Stimulated activated CD4-positive, alpha-beta T cell treated with anti-CD3 and anti-CD28 coated beads, Interleukin-2, amount 100 ng/mL, for 24 hours (primary cell): ENCODE measurements at regions not wholly inside any gene's neighbourhood (a gene's known extent, or its start where the extent isn't known, plus 50 kb on each side); places are given as distances from the start of the nearest gene placed in this dataset.

ENCODE experiments used
- DNase-seq, 2 donors: peaks; one replicate each; pipeline ENCODE4 v3.0.0-alpha.2; 2020

DNA sequence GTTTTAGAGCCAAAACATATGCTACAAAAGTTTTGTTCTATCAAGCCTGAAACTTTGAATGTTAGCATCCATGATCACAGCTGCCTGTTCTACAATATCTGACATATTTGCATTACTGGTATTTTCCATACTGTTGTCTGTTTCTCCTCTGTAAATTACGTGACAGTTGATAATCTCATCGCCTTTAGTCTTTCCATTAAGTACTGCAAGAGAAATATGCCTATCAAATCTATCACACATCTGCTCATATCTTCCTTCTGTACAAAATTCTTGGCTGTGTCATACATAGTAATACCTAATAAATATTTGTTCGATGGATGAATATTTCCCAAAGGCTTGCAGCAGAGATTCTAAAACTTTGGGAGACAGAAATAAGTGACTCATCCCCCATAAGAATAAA, 717.3 kb downstream of the OTOL1 start:
- no peak for DNase-seq

DNA sequence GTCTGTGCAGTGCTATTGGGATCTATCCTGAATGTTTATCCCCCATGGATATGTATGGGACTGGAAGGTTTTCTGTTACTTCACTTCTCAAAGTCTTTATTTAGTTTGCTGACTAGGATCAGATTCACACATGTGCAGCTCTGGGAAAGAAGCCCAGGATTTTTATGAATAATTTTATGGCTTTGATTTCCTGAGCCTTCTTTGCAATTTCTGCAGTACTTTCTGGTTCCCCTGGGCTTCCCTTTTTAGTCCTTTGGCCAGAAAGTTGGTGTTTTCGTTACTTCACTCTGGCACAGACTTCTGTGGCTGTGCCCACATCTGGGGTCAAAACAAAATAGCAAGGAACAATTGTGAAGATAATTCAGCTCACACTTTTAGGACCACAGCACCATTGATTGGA, 721.0 kb downstream of the OTOL1 start:
- DNase-seq: no peak

DNA sequence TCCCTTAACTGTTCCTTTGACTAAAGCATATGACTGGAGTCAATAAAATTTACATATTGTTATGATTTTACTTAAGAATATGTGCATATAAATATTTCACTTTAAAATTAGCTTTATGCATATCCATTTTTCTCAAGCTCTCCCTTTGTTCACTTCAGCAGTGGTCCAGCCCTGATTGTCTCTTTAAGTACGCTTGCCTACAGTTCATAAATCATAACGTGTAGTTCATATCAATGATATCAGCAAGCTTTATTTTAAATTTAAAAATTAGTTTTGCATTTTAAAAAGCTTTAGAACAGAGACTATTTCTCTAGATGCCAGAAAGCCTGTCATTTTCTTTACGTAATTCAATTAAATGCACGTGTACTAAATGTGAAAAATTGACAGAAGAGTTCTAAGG, 721.9 kb downstream of the OTOL1 start:
- DNase-seq: no peak

DNA sequence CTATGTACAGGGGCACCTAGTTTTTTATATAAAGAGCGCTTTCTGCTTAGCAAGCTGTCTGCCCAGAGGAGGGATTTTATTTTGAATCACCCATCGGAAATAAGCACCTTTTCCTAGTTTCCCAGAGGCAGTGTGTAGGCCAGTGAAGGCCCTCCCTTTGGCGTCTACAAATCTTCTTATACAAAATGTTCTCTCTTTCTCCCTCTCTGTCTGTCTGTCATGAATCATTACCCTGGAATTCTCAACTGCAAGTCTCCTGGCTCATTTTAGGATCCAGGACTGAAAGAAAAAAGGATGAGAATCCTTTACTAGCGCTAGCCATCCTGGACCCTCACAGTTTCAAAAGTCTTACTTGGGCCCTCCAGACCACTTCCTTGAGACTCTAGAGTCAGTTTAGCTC, 728.1 kb downstream of the OTOL1 start:
- no peak for DNase-seq

DNA sequence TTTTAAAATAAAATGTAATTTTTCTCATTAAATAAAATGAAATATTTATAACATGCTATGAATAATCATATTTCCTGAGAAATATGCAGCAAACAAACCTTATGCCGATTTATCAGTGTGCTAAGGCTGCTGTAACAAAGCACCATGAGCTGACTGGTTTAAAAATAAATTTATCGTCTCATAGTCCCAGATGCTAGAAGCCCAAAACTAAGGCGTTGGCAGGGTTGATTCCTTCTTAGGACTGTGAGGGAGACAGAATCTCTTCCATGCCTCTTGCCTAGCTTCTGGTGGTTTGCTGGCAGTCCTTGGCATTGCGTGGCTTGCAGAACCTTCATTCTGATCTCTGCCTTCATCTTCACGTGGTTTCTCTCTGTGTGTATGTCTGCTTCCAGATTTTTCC, 740.3 kb downstream of the OTOL1 start:
- no peak for DNase-seq

DNA sequence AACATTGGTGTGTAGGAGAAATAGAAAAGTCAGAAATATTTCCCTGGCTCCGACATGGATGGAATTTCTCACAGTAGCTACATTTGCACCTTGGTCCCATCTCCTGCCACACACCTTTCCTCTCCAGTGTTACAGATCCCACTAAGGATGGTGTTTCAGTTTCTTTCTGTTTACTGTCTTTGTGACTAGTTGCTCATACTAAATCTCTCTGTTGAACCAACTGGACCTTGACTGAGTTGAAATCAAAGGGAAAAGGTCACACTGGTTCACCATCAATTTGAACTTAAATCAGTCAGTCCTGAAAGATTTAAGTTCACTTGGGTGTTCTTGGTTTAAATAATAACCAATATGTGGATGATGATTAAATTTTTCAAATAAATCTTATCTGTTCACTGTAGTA, 754.2 kb downstream of the OTOL1 start:
- DNase-seq: no peak

DNA sequence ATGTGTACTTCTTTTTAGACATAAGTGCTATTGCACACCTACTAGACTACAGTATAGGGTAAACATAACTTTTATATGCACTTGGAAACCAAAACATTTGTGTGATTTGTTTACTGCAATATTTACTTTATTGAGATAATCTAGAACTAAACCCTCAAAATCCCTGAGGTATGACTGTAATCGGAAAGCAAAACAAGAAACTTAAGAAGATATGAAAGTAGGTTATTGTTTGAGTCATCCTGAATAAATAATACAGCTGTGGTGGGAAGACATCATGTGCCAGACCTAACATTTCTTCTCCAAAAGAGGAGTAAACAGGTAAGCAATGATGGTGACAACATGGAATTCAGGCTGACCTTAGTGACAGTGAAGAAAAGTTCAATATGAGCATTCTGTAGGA, 765.5 kb downstream of the OTOL1 start:
- no peak for DNase-seq

DNA sequence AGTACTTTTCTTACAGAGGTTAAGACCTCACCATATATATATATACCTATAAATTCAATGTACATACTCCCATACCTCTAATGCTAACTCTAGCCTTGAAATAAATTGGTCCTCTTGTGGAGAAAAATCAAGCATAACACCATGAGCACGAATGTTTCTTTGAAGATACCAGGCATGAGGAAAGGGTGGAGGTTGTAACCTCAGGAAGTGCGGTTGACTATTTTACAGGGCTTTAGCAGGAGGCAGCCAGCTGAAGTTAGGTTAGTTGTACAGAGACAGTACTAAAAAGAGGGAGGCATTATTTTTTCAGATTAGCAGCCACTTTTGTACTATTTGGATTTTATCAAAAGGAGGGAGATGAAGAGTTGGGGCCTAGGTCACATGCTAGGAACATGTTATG, 767.0 kb downstream of the OTOL1 start:
- DNase-seq: no peak

DNA sequence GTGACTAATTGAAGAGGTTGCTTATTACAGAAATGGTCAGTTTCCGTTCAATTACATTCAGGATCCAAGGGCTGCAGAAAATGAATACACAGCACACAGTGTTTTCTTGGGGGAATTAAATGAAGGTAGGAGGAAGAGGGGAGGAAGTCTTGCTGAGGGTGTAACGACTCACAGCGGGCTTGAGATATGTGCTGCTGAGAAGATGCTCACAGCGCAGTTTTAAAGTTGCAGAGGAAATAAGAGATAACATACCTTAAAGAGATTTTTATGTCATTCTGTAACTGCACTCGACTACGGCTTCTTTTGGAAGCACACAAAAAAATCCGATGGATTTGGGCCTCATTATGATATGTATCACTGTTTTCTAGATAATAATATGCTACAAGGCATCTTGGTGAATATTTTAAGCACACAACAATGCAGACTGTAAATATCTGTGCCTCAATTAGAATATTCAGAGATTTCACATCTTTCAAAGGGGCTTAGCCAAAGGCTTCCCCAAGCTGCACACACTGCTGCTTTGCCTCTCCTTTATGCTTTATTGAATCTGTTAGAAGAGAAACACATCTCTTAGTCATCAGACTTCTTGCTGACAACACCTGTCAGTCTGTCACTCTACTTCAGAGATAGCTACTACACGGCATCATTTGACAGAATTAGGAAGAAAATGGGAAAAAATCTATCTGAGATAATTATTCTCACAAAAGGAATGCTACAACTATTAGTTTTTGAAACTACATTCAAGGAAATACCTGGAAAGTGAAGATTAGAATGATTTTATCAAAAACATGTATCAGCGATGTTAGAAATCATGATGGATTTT, 773.2 kb downstream of the OTOL1 start:
- DNase-seq: no peak

DNA sequence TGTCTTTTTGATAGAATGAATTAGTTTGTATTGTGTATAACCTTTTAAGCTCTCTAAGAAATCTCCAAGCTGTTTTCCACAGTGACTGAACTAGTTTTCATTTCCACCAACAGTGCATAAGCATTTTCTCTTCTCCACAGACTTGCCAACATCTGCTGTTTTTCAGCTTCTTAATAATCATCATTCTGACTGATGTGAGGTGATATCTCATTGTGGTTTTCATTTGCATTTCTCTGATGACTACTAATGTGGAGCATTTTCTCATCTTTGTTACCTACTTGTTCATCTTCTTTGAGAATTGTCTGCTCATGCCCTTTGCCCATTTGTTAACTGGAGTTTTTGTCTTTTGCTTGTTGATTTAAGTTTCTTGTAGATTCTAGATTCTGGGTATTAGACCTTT, 777.5 kb downstream of the OTOL1 start:
- DNase-seq: no peak

DNA sequence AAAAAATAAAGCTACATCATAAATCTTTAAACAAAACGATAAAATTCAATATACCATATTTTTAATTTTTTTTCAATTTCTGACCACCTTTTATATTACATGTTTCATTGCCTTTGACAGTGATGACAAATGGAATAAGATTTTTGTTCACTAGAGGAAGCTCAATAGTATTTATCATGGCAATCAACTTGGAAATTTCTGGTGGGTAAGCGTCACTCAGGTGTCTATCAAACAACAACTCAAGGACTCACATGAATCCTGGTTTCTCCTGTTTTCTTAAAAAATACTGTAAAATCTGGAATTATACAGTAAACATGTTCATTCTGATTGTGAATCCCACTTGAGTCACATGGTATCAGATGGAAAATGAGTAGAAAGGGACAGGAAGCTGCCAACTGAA, 782.2 kb downstream of the OTOL1 start:
- no peak for DNase-seq

DNA sequence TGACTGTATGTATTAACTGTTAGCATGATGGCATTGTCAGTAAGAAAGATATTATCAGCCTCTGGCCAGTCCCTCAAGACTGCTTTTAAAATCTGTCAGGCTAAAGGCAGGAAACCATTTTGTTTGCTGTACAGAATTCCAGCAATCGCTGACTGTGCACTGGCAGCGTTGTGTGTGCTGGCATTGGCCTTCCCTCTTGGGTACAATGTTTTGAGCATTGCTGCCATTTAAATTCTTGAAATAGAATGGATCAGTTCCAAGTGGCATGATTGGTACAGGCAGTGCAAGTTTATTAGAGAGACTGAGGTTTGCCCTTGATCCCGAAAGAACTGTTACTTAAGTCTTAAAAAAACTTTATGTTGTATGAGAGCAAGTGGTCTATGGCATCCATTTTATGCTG, 788.7 kb downstream of the OTOL1 start:
- no peak for DNase-seq

DNA sequence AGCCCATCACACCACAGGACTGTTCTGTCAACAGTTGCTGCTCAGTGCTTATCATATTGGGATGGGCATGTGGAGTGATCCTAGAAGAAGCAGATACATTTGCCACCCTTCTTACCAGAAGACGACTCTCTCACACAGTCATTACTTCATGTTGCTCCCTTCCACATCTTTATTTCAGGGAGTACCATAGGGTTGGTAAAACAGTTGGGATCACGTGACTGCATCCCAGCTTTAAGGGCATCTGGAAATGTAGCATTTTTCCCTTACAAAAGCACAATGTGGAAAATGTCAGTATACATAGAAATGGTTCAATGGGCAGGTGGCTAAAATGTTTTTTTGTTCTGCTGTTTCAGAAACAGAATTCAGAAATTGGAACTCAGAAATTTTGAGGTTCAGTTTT, 791.0 kb downstream of the OTOL1 start:
- no peak for DNase-seq

DNA sequence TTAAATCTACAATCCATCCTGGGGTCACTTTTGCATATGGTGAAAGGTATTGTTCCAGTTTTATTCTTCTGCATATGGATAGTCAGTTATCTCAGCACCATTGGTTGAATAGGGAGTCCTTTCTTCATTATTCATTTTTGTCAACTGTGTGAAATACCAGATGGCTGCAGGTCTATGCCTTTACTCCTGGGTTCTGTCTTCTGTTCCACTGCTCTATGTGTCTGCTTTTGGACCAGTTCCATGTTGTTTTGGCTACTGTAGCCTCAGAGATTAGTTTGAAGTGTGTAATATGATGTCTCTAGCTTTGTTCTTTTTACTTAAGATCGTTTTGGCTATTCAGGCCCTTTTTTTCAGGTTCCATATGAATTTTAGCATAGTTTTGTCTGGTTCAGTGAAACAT, 795.8 kb downstream of the OTOL1 start:
- no peak for DNase-seq

DNA sequence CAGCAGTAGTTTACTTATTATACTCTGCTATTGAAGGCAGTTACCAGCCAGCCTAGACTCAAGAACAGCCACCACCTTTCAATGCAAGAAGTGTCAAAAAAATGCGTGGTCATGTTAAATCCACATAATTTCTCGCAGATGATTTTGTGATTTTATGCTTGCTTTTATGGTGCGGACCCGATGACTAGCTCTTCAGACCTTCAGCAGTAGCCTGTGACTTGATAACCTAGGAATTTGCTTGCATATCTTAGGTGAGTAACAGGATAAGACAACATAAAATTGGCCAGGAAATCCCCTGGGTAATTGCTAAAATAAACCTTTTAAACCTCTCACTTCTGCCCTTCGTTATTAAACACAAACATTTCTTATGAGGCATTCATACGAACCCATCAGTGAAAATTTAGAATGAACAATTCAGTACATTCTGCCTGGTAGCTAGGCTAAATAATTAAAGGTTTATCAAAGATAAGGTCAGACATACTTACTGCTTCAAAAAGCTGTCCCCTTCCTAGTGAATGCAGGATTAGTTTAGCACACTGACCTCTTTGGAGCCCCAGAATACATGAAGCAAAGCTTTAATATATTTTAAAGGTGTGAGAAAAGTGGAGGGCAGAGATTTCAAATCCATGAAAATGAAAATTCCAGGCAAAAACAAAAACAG, 798.8 kb downstream of the OTOL1 start:
- no peak for DNase-seq

DNA sequence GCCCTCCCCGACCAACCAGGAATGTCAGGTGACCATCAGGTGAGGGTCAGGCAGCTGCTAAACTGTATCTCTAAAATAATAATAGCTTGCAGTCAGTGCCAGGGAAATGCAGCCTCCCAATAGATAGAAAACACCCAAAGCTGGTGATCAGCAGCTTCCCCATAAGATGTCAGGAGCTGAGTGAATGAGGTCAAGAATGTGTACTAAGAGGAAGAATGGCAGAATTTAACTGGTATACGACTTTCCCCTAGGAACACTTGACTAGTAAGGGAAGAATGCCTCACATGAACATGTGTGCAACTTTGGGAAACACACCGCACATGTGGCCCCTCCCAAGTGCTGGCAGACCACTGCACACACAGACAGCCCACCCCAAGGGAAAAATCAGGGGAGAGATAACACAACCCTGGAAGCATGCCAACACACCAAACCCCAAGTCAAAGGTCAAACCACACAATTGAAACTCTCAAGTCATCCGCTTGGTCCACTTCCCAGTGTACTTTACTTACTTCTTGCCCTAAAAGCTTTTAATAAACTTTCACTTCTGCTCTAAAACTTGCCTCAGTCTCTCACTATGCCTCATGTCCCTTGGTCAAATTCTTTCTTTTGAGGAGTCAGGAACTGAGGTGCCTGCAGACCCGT, 806.5 kb downstream of the OTOL1 start:
- no peak for DNase-seq

DNA sequence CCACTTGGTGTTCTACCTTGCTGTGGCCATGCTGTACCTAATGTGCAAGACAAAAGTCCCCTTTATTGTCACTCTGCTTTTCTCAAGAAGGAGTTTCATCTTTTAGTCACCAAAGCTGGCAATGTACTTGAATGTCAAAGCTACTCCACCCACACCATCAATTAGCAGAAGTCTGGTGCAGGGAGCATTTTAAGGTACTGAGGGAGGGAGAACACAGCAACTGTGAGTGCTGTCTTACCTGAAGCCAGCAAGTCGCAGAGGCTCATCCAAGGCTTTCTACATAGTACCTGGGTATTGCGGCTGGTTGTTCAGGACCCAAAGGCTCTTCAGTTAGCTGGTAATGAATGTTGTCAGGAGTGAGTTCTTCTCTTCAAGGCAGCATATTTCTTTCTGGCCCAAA, 820.4 kb downstream of the OTOL1 start:
- no peak for DNase-seq

DNA sequence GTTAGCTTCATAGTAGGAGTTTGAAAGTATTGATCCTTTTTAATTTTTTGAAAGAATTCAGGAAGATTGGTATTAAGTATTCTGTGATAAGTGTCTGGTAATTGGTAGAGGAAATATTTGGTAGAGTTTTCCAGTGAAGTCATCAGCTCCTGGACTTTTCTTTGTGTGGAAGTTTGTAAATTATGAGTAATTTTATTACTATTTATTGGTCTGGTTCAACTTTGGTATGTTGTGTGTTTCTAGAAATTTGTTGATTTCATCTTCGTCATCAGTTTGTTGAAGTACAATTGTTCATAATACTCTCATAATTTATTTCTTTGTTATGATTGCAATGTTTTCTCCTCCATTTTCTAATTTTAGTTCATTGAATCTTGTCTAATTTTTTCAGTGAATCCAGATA, 832.0 kb downstream of the OTOL1 start:
- no peak for DNase-seq

DNA sequence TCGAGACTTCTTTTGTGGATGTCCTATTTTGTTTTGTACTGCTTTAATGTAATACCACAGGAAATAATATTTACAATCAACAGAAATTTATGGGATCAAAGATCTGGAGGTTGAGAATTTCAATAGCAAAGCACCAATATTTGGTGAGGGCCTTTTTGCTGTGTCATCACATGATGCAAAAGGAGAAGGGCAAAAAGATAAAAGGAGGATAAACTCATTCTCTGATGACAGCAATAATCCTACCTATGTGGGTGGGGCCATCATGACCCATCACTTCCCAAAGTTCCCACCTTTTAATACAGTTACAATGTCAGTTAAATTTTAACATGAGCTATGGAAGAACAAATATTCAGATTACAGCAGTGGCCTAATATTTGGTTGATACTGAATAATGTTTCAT, 832.9 kb downstream of the OTOL1 start:
- DNase-seq: no peak

DNA sequence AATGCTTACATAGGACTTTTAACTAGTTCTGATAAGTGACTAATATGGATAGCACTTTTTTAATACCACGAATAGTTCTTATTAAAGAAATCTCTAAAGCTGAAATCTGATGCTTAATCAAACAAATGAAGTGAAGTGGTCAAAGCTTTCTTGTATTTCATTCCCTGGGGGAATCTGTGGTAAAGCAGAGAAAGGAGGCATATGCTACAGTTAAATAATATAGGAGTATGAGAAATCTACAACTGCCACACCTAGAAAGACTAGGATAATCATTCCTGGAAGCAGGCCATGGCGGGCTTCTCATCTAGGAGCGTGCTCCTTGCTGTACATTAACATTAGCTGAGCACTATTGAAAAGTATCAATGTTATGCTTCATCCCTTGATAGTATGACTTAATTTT, 835.7 kb downstream of the OTOL1 start:
- DNase-seq: no peak

DNA sequence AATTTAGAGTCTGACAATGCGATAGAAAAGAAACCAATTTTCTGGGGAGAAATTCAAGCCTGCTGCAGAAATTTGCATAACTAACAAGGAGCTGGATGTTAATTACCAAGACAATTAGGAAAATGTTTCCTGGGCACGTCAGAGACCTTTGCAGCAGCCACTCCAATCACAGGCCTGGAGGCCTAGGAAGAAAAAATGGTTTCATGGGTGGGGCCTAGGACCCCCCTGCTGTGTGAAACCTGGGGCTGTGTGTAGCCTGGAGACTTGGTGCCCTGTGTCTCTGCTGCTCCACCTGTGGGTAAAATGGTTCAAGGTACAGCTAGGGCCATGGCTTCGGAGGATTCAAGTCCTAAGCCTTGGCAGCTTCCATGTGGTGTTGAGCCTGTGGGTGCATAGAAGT, 837.9 kb downstream of the OTOL1 start:
- DNase-seq: no peak

DNA sequence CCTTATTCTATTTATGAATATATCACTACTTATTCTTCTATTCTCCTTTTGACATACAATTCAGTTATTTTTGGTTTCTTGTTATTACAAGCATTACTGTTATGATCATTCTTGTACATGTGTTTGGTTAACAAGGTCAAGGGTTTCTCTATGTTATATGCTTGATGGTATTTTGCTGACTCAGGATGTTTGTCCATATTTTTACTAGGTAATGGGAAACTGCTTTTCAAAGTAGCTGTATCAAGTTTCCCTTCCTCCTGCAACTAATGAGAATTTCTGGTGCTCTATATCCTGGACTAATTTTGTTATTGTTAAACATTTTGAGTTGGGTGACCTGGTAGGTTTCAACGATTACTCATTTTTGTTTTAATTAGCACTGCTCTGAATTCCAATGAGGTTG, 841.0 kb downstream of the OTOL1 start:
- DNase-seq: no peak

DNA sequence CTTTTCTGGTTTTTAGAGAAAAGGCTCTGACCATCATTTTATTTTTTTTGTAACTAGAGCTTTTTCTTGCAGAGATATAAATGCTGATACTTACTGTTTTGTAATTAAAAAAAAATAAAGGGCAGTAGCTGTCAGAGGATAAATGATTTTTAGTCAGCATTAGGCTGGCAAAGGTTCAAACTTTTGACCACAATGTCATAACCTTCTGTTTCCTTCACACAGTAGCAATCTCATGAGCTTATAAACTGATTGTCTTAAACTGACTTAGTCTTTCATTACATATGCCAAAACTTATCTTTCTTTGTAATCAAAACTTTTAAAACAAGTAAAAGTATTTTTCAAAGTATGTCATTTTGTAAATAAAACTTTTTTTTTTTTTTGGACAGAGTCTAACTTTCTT, 841.9 kb downstream of the OTOL1 start:
- no peak for DNase-seq

DNA sequence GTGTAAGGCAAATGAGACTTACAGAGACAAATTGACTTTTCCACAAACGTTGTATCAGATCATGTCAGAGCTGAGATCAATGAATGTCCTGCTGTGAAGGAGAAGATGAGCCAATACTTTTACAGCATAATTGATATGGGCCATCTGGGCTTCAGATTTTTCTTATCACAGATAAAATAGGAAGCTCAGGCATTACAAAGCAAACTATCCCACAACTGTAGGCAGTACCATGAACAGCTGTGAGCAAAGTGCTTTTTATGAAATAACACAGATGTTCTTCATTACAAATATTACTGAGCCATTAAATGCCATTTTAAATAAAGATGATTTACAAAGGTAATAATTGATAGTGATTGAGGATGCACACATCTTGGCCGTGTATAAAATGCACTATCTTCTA, 852.3 kb downstream of the OTOL1 start:
- DNase-seq: no peak
